Neural cell (in vitro differentiated cells): ENCODE measurements at regions not wholly inside any gene's neighbourhood (a gene's known extent, or its start where the extent isn't known, plus 50 kb on each side); places are given as distances from the start of the nearest gene placed in this dataset.
A peak's percentile ranks its signal among the peaks of the same experiment; 100 is the strongest.

Experiments
- H2AFZ ChIP-seq: fragments of 200-600, 300-800 bp; sonication (generic), shearing (Covaris generic); 2 replicates; pipeline ENCODE4 v1.6.0; 2014; ENCODE audit warnings: low read depth, mild to moderate bottlenecking, antibody characterized with exemption, low read length, moderate library complexity
- H3F3A ChIP-seq: fragments of 200-600 bp; shearing (Covaris generic); 2 replicates; pipeline ENCODE4 v1.6.1; 2016; ENCODE audit warnings: mild to moderate bottlenecking, moderate library complexity, mixed read lengths, antibody characterized with exemption, low read length; ENCODE audit not compliant: insufficient read depth, poor library complexity, severe bottlenecking
- H3K27ac ChIP-seq: fragments of 200-600, 300-800 bp; sonication (generic), shearing (Covaris generic); 2 replicates; pipeline ENCODE4 v1.5.1; 2014; ENCODE audit warnings: mild to moderate bottlenecking, low read length, moderate library complexity
- H3K27me3 ChIP-seq: fragments of 300-800, 200-600 bp; sonication (generic), shearing (Covaris generic); 2 replicates; pipeline ENCODE4 v1.6.0; 2014; ENCODE audit warnings: mild to moderate bottlenecking, low read depth, low read length, moderate library complexity; ENCODE audit not compliant: insufficient read depth
- H3K36me3 ChIP-seq: fragments of 300-800, 200-600 bp; sonication (generic), shearing (Covaris generic); 2 replicates; pipeline ENCODE4 v1.5.1; 2014; ENCODE audit warnings: mild to moderate bottlenecking, antibody characterized with exemption, low read length, moderate library complexity; ENCODE audit not compliant: insufficient read depth
- H3K4me2 ChIP-seq: fragments of 300-800, 200-600 bp; sonication (generic), shearing (Covaris generic); 2 replicates; pipeline ENCODE4 v1.6.0; 2014; ENCODE audit warnings: mild to moderate bottlenecking, low read length
- H3K4me3 ChIP-seq: fragments of 300-800, 200-600 bp; sonication (generic), shearing (Covaris generic); 2 replicates; pipeline ENCODE4 v1.5.1; 2014; ENCODE audit warnings: mild to moderate bottlenecking, low read length, moderate library complexity
- H3K79me2 ChIP-seq: fragments of 200-600 bp; shearing (Covaris generic); replicated peaks from 2 replicates; pipeline ENCODE4 v1.6.0; 2014; ENCODE audit warnings: mild to moderate bottlenecking, low read length, moderate library complexity; ENCODE audit not compliant: insufficient read depth
- H3K9ac ChIP-seq: fragments of 300-800, 200-600 bp; sonication (generic), shearing (Covaris generic); 2 replicates; pipeline ENCODE4 v1.6.1; 2016; ENCODE audit warnings: mild to moderate bottlenecking, low read length, mixed read lengths
- H3K9me2 ChIP-seq: fragments of 200-600 bp; shearing (Covaris generic); 2 replicates; pipeline ENCODE4 v1.6.1; 2016; ENCODE audit warnings: mild to moderate bottlenecking, low read length, mixed read lengths; ENCODE audit not compliant: insufficient read depth
- H3K9me3 ChIP-seq: fragments of 200-600, 300-800 bp; sonication (generic), shearing (Covaris generic); 2 replicates; pipeline ENCODE4 v1.6.1; 2016; ENCODE audit warnings: mild to moderate bottlenecking, mixed run types, low read length, moderate library complexity, mixed read lengths
- H4K20me1 ChIP-seq: fragments of 200-600 bp; shearing (Covaris generic); 2 replicates; pipeline ENCODE4 v1.6.1; 2016; ENCODE audit warnings: mild to moderate bottlenecking, mixed run types; ENCODE audit not compliant: insufficient read depth
- CTCF ChIP-seq: fragments of 450-650 bp; IDR thresholded peaks from 2 replicates; pipeline ENCODE4 v1.5.1; 2014; ENCODE audit warnings: antibody characterized with exemption, mild to moderate bottlenecking, moderate library complexity; ENCODE audit not compliant: poor library complexity, severe bottlenecking
- EP300 ChIP-seq: fragments of 450-650 bp; conservative IDR thresholded peaks from 2 replicates; pipeline ENCODE4 v1.6.1; 2014; ENCODE audit warnings: antibody characterized with exemption, mild to moderate bottlenecking, moderate library complexity; ENCODE audit not compliant: poor library complexity, severe bottlenecking
- EZH2 ChIP-seq: fragments of 200-600, 300-800 bp; shearing (Covaris generic), sonication (generic); IDR thresholded peaks from 2 replicates; pipeline ENCODE4 v1.6.1; 2014; ENCODE audit warnings: antibody characterized with exemption, low read length, borderline replicate concordance, mild to moderate bottlenecking; ENCODE audit not compliant: insufficient read depth, poor library complexity, severe bottlenecking
- MXI1 ChIP-seq: fragments of 450-650 bp; conservative IDR thresholded peaks from 2 replicates; pipeline ENCODE4 v1.6.1; 2014; ENCODE audit warnings: antibody characterized with exemption, mild to moderate bottlenecking; ENCODE audit not compliant: poor library complexity, severe bottlenecking
- POLR2AphosphoS5 ChIP-seq: IDR thresholded peaks from 2 replicates; pipeline ENCODE4 v1.6.1; 2012
- RAD21 ChIP-seq: fragments of 450-650 bp; conservative IDR thresholded peaks from 2 replicates; pipeline ENCODE4 v1.6.1; 2014; ENCODE audit warnings: antibody characterized with exemption, mild to moderate bottlenecking, moderate library complexity
- REST ChIP-seq: IDR thresholded peaks from 2 replicates; pipeline ENCODE4 v1.6.1; 2012; ENCODE audit warnings: borderline replicate concordance
- SMC3 ChIP-seq: fragments of 450-650 bp; conservative IDR thresholded peaks from 2 replicates; pipeline ENCODE4 v1.6.1; 2014; ENCODE audit warnings: antibody characterized with exemption, mild to moderate bottlenecking, moderate library complexity; ENCODE audit not compliant: poor library complexity
- TAF1 ChIP-seq: IDR thresholded peaks from 2 replicates; pipeline ENCODE4 v1.6.1; 2012; ENCODE audit warnings: low read depth

GRCh38 chr1:224513383-224513782 lies 78.8 kb upstream of the WDR26 start:
- Histone ChIP-seq H2AFZ (no peak overlapping the region), H3F3A (no peaks in the 10 kb centered on the region), H3K9ac (no peak overlapping the region), H3K9me2 (no peaks in the 10 kb centered on the region), H4K20me1 (no peaks in the 10 kb centered on the region), H3K36me3 (no peaks in the 10 kb centered on the region), H3K9me3 (no peaks in the 10 kb centered on the region), H3K4me2 (no peak overlapping the region), H3K4me3 (no peak overlapping the region), H3K79me2 (no peaks in the 10 kb centered on the region), H3K27me3 (no peaks in the 10 kb centered on the region), H3K27ac (no peak overlapping the region)
- no peak for TF ChIP-seq CTCF
- TF ChIP-seq MXI1 = no peak

- Histone ChIP-seq H3K36me3 (no peaks in the 10 kb centered on the region), H3K9me2 (no peaks in the 10 kb centered on the region), H3K4me3 (no peak overlapping the region), H3F3A (no peaks in the 10 kb centered on the region), H4K20me1 (no peaks in the 10 kb centered on the region), H3K27me3 (no peaks in the 10 kb centered on the region), H3K4me2 (no peak overlapping the region), H3K9me3 (no peaks in the 10 kb centered on the region), H3K27ac (no peak overlapping the region), H3K79me2 (no peaks in the 10 kb centered on the region), H2AFZ (no peak overlapping the region), H3K9ac (no peak overlapping the region)
- TF ChIP-seq CTCF (peak; percentile 98), RAD21 (peak; percentile 95), SMC3 (peak; percentile 98), REST (no peak), POLR2AphosphoS5 (no peak), MXI1 (no peak), EZH2 (no peak), EP300 (peak; percentile 16), TAF1 (no peak)
These were observed 79.2 kb upstream of the WDR26 start for GRCh38 chr1:224513787-224514209.
